ENCODE measurements at regions not wholly inside any gene's neighbourhood (a gene's known extent, or its start where the extent isn't known, plus 50 kb on each side); places are given as distances from the start of the nearest gene placed in this dataset.
"Not testable (repeated sequence)": the region's sequence is repeated elsewhere in the genome, so short reads cannot be mapped to it uniquely, and the experiment has no call there.

GRCh38 chr1:191671236-191671635 lies 487.0 kb upstream of the RGS18 start:
- DNase-seq (ENCODE audit: low read depth): no peak

- DNase-seq (ENCODE audit: low read depth): no peak
Measured at GRCh38 chr1:191674626-191675179, 483.6 kb upstream of the RGS18 start.

- DNase-seq (ENCODE audit: low read depth): no peak
Measured at GRCh38 chr1:191675856-191676783, 482.1 kb upstream of the RGS18 start.

GRCh38 chr1:191685669-191686068 lies 472.6 kb upstream of the RGS18 start:
- no peak for DNase-seq (ENCODE audit: low read depth)

- no peak for DNase-seq (ENCODE audit: low read depth)
Measured at GRCh38 chr1:191687721-191688120, 470.5 kb upstream of the RGS18 start.

GRCh38 chr1:191690931-191691330 lies 467.3 kb upstream of the RGS18 start:
- no peak for DNase-seq (ENCODE audit: low read depth)

GRCh38 chr1:191693797-191694196 lies 464.5 kb upstream of the RGS18 start:
- DNase-seq (ENCODE audit: low read depth): no peak

GRCh38 chr1:191695865-191696264 lies 462.4 kb upstream of the RGS18 start:
- no peak for DNase-seq (ENCODE audit: low read depth)

- no peak for DNase-seq (ENCODE audit: low read depth)
Measured at GRCh38 chr1:191696354-191696753, 461.9 kb upstream of the RGS18 start.

- no peak for DNase-seq (ENCODE audit: low read depth)
Measured at GRCh38 chr1:191697556-191697955, 460.7 kb upstream of the RGS18 start.

GRCh38 chr1:191698246-191698645 lies 460.0 kb upstream of the RGS18 start:
- no peak for DNase-seq (ENCODE audit: low read depth)

GRCh38 chr1:191699343-191699742 lies 458.9 kb upstream of the RGS18 start:
- no peak for DNase-seq (ENCODE audit: low read depth)

- DNase-seq (ENCODE audit: low read depth): no peak
Measured at GRCh38 chr1:191700922-191701321, 457.3 kb upstream of the RGS18 start.

- no peak for DNase-seq (ENCODE audit: low read depth)
Measured at GRCh38 chr1:191702124-191702523, 456.1 kb upstream of the RGS18 start.

- DNase-seq (ENCODE audit: low read depth): no peak
Measured at GRCh38 chr1:191707288-191707687, 451.0 kb upstream of the RGS18 start.

GRCh38 chr1:191709215-191709614 lies 449.0 kb upstream of the RGS18 start:
- no peak for DNase-seq (ENCODE audit: low read depth)

- DNase-seq (ENCODE audit: low read depth): no peak
Measured at GRCh38 chr1:191711961-191712360, 446.3 kb upstream of the RGS18 start.

GRCh38 chr1:191714845-191715244 lies 443.4 kb upstream of the RGS18 start:
- DNase-seq (ENCODE audit: low read depth): no peak

GRCh38 chr1:191729742-191730141 lies 428.5 kb upstream of the RGS18 start:
- DNase-seq (ENCODE audit: low read depth): no peak

GRCh38 chr1:191731608-191732302 lies 426.5 kb upstream of the RGS18 start:
- not testable (repeated sequence) for DNase-seq (ENCODE audit: low read depth)

GRCh38 chr1:191734321-191734720 lies 423.9 kb upstream of the RGS18 start:
- no peak for DNase-seq (ENCODE audit: low read depth)

GRCh38 chr1:191739544-191739943 lies 418.7 kb upstream of the RGS18 start:
- DNase-seq (ENCODE audit: low read depth): no peak

- no peak for DNase-seq (ENCODE audit: low read depth)
Measured at GRCh38 chr1:191752342-191752741, 405.9 kb upstream of the RGS18 start.

All from fibroblast of gingiva (primary cell).